Activated T-cell treated with anti-CD3 and anti-CD28 coated beads, Interleukin-2, amount 50 U/mL, for 72 hours (primary cell): ENCODE measurements at regions not wholly inside any gene's neighbourhood (a gene's known extent, or its start where the extent isn't known, plus 50 kb on each side); places are given as distances from the start of the nearest gene placed in this dataset.
"Not testable (repeated sequence)": the region's sequence is repeated elsewhere in the genome, so short reads cannot be mapped to it uniquely, and the experiment has no call there.

Source experiments
- ATAC-seq, 2 donors: fragments of 150-1000 bp; cut with Tn5 transposase; replicated peaks in 1 of 2; 2 replicates each; pipeline ENCODE4 v1.10.0; 2021; ENCODE audit warnings: moderate library complexity in 2 of 2, mild to moderate bottlenecking in 1 of 2
- DNase-seq, 2 donors: peaks; one replicate each; pipeline ENCODE4 v3.0.0; 2021 to 2022; ENCODE audit warnings: mixed read lengths in 1 of 2
- H3K27ac Mint-ChIP-seq: one replicate; pipeline ENCODE4 v1.8.0; 2022; ENCODE audit warnings: mild to moderate bottlenecking, moderate library complexity, mixed read lengths
- H3K27me3 Mint-ChIP-seq: one replicate; pipeline ENCODE4 v1.8.0; 2022; ENCODE audit warnings: low read depth, mixed read lengths
- H3K36me3 Mint-ChIP-seq, 2 donors: one replicate each; pipeline ENCODE4 v1.8.0; 2022; ENCODE audit warnings: mixed read lengths in 2 of 2, mild to moderate bottlenecking in 1 of 2; ENCODE audit not compliant: insufficient read depth in 2 of 2
- H3K4me1 Mint-ChIP-seq: one replicate; pipeline ENCODE4 v1.8.0; 2022; ENCODE audit warnings: low read depth, mixed read lengths
- H3K4me3 Mint-ChIP-seq, 2 donors: one replicate each; pipeline ENCODE4 v1.8.0; 2022; ENCODE audit warnings: mild to moderate bottlenecking in 2 of 2, mixed read lengths in 2 of 2, moderate library complexity in 2 of 2
- H3K9me3 Mint-ChIP-seq, 2 donors: one replicate each; pipeline ENCODE4 v1.8.0; 2022; ENCODE audit warnings: mixed read lengths in 2 of 2

GRCh38 chr19:28560786-28561185 lies 652.2 kb downstream of the UQCRFS1 start:
- no peak for DNase-seq
- Mint-ChIP-seq H3K4me1 (no peaks in the 10 kb centered on the region), H3K27ac (no peak overlapping the region), H3K36me3 (no peaks in the 10 kb centered on the region), H3K4me3 (no peak overlapping the region), H3K9me3 (no peaks in the 10 kb centered on the region), H3K27me3 (no peaks in the 10 kb centered on the region)
- no peak for ATAC-seq

DNA sequence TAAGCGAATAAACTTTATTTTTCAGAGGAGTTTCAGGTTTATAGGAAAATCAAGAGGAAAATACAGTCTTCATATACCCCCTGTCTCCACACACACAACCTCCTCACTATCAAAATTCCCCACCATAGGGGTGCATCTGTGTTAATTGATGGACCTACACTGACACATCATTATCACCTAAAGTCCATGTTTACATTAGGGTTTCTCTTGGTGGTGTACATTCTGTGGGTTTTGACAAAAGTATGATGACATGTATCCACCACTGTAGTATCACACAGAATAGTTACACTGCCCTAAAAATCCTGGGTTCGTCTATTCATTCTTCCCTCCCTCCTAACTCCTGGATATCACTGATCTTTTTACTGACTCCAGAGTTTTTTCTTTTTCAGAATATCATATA lies 654.2 kb downstream of the UQCRFS1 start:
- H3K9me3 Mint-ChIP-seq: peaks cover 0 to 2% of the 10 kb centered on the region in 2 donors
- no peaks in the 10 kb centered on the region for H3K27me3 Mint-ChIP-seq

GRCh38 chr19:28556371-28556770 lies 656.6 kb downstream of the UQCRFS1 start:
- Mint-ChIP-seq H3K36me3 (no peaks in the 10 kb centered on the region), H3K27ac (no peak overlapping the region), H3K27me3 (no peaks in the 10 kb centered on the region), H3K4me3 (no peak overlapping the region), H3K9me3 (peaks cover 0 to 5% of the 10 kb centered on the region in 2 donors), H3K4me1 (peaks cover 10% of the 10 kb centered on the region)
- DNase-seq (no peak), ATAC-seq (no peak)

More for the DNA sequence above, 654.2 kb downstream of the UQCRFS1 start:
- Mint-ChIP-seq H3K4me3 (no peak overlapping the region), H3K27ac (no peak overlapping the region), H3K4me1 (no peaks in the 10 kb centered on the region), H3K36me3 (no peaks in the 10 kb centered on the region)
- no peak for ATAC-seq
- DNase-seq: no peak

DNA sequence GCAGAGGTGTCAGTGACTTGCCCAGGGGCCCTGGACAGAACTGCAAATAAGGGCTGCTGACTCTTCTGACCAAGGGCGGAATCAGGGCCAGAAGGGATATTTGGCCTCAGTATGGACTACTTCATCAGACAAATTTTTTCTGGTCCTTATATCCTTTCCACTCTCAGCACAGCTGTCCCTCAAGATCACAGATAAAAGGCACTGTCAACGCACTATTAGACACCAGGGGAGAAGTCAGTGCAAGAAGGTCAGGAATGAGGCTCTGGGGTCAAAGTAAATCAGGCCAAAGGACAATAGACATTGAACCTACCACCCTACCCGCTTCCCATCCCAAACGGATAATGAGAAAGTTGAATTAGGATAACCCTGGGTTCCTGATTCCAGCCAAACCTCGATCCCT lies 657.6 kb downstream of the UQCRFS1 start:
- Mint-ChIP-seq H3K9me3 (peaks cover 0 to 5% of the 10 kb centered on the region in 2 donors), H3K4me1 (peaks cover 10% of the 10 kb centered on the region), H3K36me3 (no peaks in the 10 kb centered on the region), H3K4me3 (no peak overlapping the region), H3K27me3 (no peaks in the 10 kb centered on the region), H3K27ac (no peak overlapping the region)
- DNase-seq (no peak), ATAC-seq (no peak)

GRCh38 chr19:28554321-28555091 lies 658.4 kb downstream of the UQCRFS1 start:
- Mint-ChIP-seq H3K4me3 (no peak overlapping the region), H3K27ac (no peak overlapping the region), H3K4me1 (peaks cover 10% of the 10 kb centered on the region), H3K36me3 (no peaks in the 10 kb centered on the region), H3K27me3 (no peaks in the 10 kb centered on the region), H3K9me3 (peaks cover 0 to 5% of the 10 kb centered on the region in 2 donors)
- no peak for ATAC-seq
- no peak for DNase-seq

- Mint-ChIP-seq H3K4me3 (no peak overlapping the region), H3K4me1 (peaks cover 10% of the 10 kb centered on the region), H3K27ac (no peak overlapping the region), H3K9me3 (peaks cover 0 to 5% of the 10 kb centered on the region in 2 donors), H3K27me3 (no peaks in the 10 kb centered on the region), H3K36me3 (no peaks in the 10 kb centered on the region)
- DNase-seq (no peak), ATAC-seq (no peak)
These were observed 659.2 kb downstream of the UQCRFS1 start for GRCh38 chr19:28553764-28554163.

- peak; percentile 7 for DNase-seq
- Mint-ChIP-seq H3K4me3 (no peak overlapping the region), H3K36me3 (no peaks in the 10 kb centered on the region), H3K27ac (no peak overlapping the region), H3K9me3 (peaks cover 0 to 5% of the 10 kb centered on the region in 2 donors), H3K27me3 (no peaks in the 10 kb centered on the region), H3K4me1 (peaks cover 10% of the 10 kb centered on the region)
- peak; percentile 32 to 55 for ATAC-seq
These were observed 659.9 kb downstream of the UQCRFS1 start for GRCh38 chr19:28553005-28553404.

- H3K4me1 Mint-ChIP-seq: peaks cover 10% of the 10 kb centered on the region
- no peak overlapping the region for H3K4me3 Mint-ChIP-seq
- no peaks in the 10 kb centered on the region for H3K27me3 Mint-ChIP-seq
- no peak for DNase-seq
- ATAC-seq: no peak
- no peak overlapping the region for H3K27ac Mint-ChIP-seq
- peaks cover 1 to 5% of the 10 kb centered on the region in 2 donors for H3K9me3 Mint-ChIP-seq
- H3K36me3 Mint-ChIP-seq: no peaks in the 10 kb centered on the region
These were observed 663.2 kb downstream of the UQCRFS1 start for GRCh38 chr19:28549680-28550277.

DNA sequence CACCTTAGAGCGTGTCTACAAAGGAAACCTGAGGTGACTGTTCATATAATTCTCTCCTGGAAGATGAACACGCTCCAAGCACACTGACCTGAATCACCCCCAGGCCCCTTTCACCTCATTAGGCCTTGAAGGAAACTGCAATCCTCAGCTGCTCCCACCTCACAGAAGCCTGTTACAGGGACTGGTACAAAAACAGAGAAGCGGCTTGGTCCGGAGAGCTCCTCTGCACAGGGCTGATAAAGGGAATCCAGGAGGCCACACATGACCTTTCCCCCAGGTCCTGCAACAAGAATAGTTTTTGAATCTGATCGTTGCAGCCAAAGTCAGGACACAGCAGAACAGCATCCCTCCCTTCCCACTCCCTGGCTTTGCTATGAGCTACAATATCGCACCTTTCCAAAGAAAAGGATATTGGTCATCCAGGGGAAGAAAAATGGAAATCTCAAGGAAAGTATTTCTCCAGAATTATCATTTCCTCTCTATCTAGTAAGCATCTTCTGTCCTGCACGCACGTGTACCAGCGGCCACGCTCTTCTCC lies 666.7 kb downstream of the UQCRFS1 start:
- no peak for ATAC-seq
- Mint-ChIP-seq H3K9me3 (peaks cover 0 to 1% of the 10 kb centered on the region in 2 donors), H3K27ac (no peak overlapping the region), H3K27me3 (no peaks in the 10 kb centered on the region), H3K4me1 (no peaks in the 10 kb centered on the region), H3K4me3 (no peak overlapping the region), H3K36me3 (no peaks in the 10 kb centered on the region)
- DNase-seq: no peak

DNA sequence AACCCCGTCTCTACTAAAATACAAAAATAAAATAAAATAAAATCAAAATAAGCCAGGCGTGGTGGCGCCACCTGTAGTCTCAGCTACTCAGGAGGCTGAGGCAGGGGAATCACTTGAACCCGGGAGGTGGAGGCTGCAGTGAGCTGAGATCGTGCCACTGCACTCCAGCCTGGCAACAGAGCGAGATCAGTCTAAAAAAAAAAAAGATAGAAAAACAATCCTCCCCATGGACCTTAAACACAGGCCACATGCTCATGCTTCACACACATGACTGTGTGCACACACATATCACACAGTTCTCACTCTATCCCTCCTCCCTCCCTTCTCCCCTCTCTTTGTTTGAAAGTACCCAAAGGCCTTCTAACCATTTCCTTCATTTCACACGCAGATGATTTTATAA lies 667.6 kb downstream of the UQCRFS1 start:
- not testable (repeated sequence) for H3K4me3 Mint-ChIP-seq

GRCh38 chr19:28544451-28545261 lies 668.3 kb downstream of the UQCRFS1 start:
- H3K27me3 Mint-ChIP-seq: no peaks in the 10 kb centered on the region
- H3K4me1 Mint-ChIP-seq: no peaks in the 10 kb centered on the region
- no peak overlapping the region for H3K27ac Mint-ChIP-seq
- H3K36me3 Mint-ChIP-seq: no peaks in the 10 kb centered on the region
- H3K4me3 Mint-ChIP-seq: no peak overlapping the region
- H3K9me3 Mint-ChIP-seq: peaks cover 0 to 1% of the 10 kb centered on the region in 2 donors
- ATAC-seq (no peak), DNase-seq (no peak)

More for the DNA sequence above, 667.6 kb downstream of the UQCRFS1 start:
- ATAC-seq, H3K27ac Mint-ChIP-seq, H3K9me3 Mint-ChIP-seq, H3K36me3 Mint-ChIP-seq, H3K4me1 Mint-ChIP-seq, H3K27me3 Mint-ChIP-seq, DNase-seq: not testable (repeated sequence)

DNA sequence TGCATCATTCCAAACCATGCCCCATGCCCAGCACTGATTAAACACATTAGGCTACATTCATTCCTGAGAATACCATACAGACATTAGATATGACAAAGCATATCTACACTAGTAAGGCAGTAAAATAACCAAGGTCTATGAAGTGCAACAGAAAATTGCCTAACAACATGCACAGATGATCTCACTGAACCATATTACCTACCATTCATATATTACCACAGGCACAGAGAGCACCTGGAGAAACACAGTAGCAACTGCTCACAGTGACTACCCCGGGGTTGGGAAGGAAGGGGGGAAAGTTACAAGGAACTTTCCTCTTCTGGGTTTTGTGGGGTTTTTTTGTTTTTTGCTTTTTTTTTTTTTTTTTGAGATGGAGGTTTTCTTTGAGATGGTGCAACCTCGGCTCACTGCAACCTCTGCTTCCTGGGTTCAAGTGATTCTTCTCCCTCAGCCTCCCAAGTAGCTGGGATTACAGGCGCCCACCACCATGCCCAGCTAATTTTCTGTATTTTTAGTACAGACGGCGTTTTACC lies 669.6 kb downstream of the UQCRFS1 start:
- Mint-ChIP-seq H3K36me3 (no peaks in the 10 kb centered on the region), H3K27me3 (no peaks in the 10 kb centered on the region), H3K27ac (no peak overlapping the region), H3K4me1 (no peaks in the 10 kb centered on the region), H3K9me3 (peaks cover 0 to 1% of the 10 kb centered on the region in 2 donors), H3K4me3 (no peak overlapping the region)
- no peak for DNase-seq
- no peak for ATAC-seq
